ENCODE measurements at regions not wholly inside any gene's neighbourhood (a gene's known extent, or its start where the extent isn't known, plus 50 kb on each side); places are given as distances from the start of the nearest gene placed in this dataset.

- no peak for DNase-seq
Observed at GRCh38 chr5:1748271-1748670, 51.4 kb downstream of the MRPL36 start.

DNA sequence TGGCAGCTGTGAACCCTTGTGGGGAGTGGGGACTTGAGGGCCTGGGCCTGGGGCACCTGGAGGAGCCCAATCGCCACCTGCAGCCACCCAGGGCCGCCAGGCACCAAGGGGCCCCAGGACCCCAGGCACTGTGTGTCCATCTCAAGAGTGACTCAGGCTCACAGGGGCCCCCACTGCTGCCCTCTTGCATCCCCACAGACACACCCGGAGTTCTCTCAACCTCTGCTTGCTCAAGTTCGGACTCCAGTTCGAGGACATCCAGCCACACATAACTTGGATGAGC, 51.9 kb downstream of the MRPL36 start:
- no peak for DNase-seq

GRCh38 chr5:1747079-1747802, 52.4 kb downstream of the MRPL36 start:
- no peak for DNase-seq

- DNase-seq: no peak
Observed at GRCh38 chr5:1746371-1747078, 53.1 kb downstream of the MRPL36 start.

- no peak for DNase-seq
Observed at GRCh38 chr5:1745796-1746370, 53.8 kb downstream of the MRPL36 start.

DNA sequence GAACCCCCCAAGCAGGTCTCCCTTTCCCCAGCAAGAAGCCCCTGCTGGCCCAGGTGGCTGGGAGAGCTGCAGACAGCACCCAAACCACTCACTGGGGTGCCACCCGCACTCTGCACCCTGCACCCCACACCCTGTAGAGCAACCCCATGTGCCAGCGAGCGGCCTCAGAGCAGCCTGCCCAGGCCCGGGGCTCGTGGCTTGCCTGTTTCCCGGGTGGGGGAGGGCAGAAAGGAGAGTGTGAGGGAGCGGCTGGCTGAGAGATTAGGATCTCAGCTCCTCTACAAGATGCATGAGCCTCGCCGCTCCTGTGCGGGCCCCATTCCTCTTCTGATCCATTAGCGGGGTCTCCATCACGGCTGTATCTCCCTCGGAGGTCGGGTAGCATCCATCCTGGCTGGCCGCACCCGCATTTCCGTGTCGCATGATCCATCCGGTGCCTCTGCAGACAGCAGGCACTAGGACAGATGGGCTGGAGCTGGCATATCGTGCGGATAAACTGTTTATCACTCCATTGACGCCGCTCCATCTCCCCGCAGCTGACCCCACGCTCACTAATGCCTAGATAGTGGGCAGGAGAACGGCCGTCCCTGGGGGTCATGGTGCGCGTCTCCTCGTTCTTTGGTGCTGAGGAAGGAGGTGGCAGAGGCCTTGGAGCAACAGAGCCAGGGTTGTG, 54.4 kb downstream of the MRPL36 start:
- DNase-seq: no peak

GRCh38 chr5:1744393-1745122, 55.1 kb downstream of the MRPL36 start:
- DNase-seq: no peak

- DNase-seq: no peak
Observed at GRCh38 chr5:1743769-1744085, 55.9 kb downstream of the MRPL36 start.

- no peak for DNase-seq
Observed at GRCh38 chr5:1743061-1743768, 56.4 kb downstream of the MRPL36 start.

GRCh38 chr5:1737790-1738405, 61.7 kb downstream of the MRPL36 start:
- peak; percentile 56 for DNase-seq

- DNase-seq: peak; percentile 2
Observed at GRCh38 chr5:1736889-1737711, 62.5 kb downstream of the MRPL36 start.

- DNase-seq: peak; percentile 1
Observed at GRCh38 chr5:1736065-1736464, 63.6 kb downstream of the MRPL36 start.

DNA sequence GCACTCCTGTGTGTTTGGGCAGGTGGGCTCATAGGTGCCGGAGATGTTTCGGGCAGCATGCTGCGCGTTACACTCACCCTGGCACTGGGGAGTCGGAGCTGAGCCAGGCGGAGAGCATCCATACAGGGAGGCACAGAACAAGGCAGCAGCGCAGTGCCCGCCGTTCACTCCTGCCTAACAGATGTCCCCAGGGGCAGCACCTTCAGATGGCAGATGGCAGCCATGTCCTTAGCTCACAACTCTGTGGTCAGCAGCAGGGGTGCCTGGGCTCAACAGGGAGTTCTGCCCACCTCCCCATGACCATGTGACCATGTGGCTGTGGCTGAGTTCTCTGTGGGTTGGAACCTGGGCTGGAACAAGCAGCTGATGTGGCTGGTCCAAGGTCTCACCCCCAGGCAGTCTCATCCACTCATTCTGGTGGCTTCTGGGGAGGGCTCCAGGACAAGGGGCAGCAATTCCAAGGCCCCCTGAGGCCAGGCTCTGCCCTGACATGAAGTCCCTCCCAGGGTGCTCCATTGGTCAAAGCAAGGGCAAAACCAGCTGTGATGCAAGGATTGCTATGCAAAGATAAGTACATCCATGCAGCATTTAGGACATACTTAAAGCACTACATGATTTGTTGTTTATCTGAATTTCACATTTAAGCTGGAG, 64.2 kb downstream of the MRPL36 start:
- DNase-seq: peak; percentile 3

DNA sequence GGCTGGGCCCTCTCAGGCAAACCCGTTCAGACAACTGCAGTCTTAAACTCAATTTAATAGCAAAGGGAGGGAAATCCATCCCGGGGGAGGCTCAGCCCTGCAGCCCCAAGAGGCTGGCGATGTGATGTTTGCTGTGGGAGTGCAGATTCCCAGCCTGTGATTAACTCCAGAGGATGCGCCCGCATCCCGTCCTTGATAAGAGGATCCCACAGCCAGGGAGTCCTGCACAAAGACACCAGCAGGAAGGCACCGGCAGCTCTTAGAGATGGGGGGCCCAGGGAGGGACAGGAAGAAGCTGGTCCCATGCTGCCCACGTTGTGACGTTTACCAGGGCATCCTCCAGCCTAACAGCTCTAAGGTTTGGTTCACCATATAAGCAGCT, 64.7 kb downstream of the MRPL36 start:
- DNase-seq: peak; percentile 1

DNA sequence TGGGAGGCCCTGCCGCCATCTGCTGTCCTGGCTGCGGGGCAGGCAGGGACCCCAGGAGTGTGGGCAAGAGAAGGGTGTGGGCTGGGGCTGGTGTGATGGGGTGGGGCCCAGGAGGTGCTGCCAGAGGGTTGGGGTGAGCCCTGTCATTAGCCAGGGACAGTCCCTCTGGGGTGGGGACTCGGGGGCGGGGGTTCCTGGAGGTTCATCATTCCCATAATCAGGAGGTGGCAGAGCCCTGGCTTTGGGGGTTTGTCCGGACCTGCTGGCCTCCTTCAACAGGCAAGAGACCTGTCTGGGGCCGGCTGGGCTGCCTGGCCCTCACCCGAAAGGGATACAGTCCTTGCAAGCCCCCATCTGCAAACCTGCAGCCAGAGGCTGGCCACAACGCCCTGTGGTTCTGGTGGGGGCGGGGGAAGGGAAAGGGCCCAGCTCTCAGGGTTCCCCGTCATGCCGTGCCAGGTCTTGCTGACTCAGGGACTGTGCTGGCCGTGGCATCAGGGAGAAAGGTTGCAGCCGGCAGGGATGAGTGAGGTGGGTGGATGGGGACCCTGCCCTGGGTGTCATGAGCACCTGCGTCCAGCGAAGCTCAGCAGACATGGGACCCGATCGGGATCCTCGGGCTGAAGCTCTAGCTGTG, 65.2 kb downstream of the MRPL36 start:
- peak; percentile 0 for DNase-seq

GRCh38 chr5:1733369-1733768, 66.3 kb downstream of the MRPL36 start:
- peak; percentile 2 for DNase-seq

- peak; percentile 1 for DNase-seq
Observed at GRCh38 chr5:1732945-1733344, 66.7 kb downstream of the MRPL36 start.

GRCh38 chr5:1732238-1732941, 67.2 kb downstream of the MRPL36 start:
- peak; percentile 0 for DNase-seq

DNA sequence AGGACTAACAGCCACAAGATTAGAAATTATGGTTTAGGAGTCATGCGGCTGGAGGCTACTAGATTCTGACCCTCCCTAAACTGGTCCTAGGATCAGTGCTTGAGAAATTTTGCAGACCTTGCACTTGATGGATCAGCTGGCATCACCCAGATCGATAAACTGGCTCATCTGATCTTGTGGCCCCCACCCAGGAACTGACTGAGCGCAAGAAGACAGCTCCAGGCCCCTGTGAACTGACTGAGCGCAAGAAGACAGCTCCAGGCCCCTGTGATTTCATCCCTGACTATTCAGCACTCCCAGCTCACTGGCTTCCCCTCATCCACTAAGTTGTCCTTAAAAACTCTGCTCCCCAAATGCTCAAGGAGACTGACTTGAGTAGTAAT, 67.8 kb downstream of the MRPL36 start:
- peak; percentile 1 for DNase-seq
